Testis (tissue), 2 donors: ENCODE measurements at regions not wholly inside any gene's neighbourhood (a gene's known extent, or its start where the extent isn't known, plus 50 kb on each side); places are given as distances from the start of the nearest gene placed in this dataset.

Experiments used
- DNase-seq: peaks from one replicate; pipeline ENCODE4 v3.0.0-alpha.2; 2019
- H3K27ac ChIP-seq, 2 donors: fragments of 200-600 bp; sonication (generic); one replicate each; pipeline ENCODE4 v1.5.1; 2019
- H3K27me3 ChIP-seq: fragments of 200-600 bp; sonication (generic); one replicate; pipeline ENCODE4 v1.5.1; 2019
- H3K36me3 ChIP-seq: fragments of 200-600 bp; sonication (generic); one replicate; pipeline ENCODE4 v1.5.1; 2017; ENCODE audit warnings: low read depth; ENCODE audit errors: missing control alignments
- H3K4me1 ChIP-seq: fragments of 200-600 bp; sonication (generic); one replicate; pipeline ENCODE4 v1.5.1; 2019
- H3K4me3 ChIP-seq, 2 donors: fragments of 200-600 bp; sonication (generic); one replicate each; pipeline ENCODE4 v1.5.1; 2017 to 2019
- H3K9me3 ChIP-seq: fragments of 200-600 bp; sonication (generic); one replicate; pipeline ENCODE4 v1.5.1; 2017
- POLR2A ChIP-seq: fragments of 450-650 bp; IDR thresholded peaks from one replicate; pipeline ENCODE4 v1.6.1; 2017; ENCODE audit warnings: antibody characterized with exemption, mild to moderate bottlenecking, moderate library complexity
- WGBS, 2 donors: methylation state at CpG; one replicate each; pipeline ENCODE4 v1.1.5; 2018; 5-methylcytosine and 5-hydroxymethylcytosine counted together
- intact Hi-C: fragments of 100-400 bp; cut with DNase I; formaldehyde crosslinking; loops from one replicate; pipeline ENCODE4 v1.15.1; 2023; ENCODE audit warnings: low total_unique reads
- TF ChIP-seq, protein P1 (sequence below), 3 experiments: fragments of 450-650 bp in 2 of 3; fragments of 200-600 bp in 1 of 3; sonication (generic) in 1 of 3; IDR thresholded peaks; one replicate each; pipeline ENCODE4 v1.5.1; 2016 to 2019; ENCODE audit warnings: antibody characterized with exemption in 3 of 3, mild to moderate bottlenecking in 2 of 3, moderate library complexity in 1 of 3

DNA sequence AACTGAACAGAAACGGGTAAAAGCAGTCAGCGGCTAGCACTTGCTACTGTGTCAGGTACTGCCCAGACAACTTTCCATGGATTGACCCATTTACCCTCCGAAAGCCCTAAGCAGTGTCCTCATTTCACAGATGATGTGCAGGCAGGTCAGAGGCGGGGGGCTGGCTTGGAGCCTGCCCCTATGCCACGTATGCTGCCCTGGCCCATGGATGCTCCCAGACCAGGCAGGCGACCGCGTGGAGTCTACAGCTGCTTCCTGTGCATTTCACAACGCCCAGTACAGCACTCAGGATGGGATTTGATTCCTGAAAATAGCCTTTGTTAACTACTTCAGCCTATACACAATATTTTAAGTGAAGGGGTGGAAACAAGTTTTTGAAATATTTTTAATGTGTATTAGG lies 202.9 kb downstream of the NXNL2 start:
- Histone ChIP-seq H3K4me1 (no peaks in the 10 kb centered on the region), H3K36me3 (no peaks in the 10 kb centered on the region), H3K9me3 (no peaks in the 10 kb centered on the region), H3K4me3 (no peak overlapping the region), H3K27me3 (no peaks in the 10 kb centered on the region), H3K27ac (no peak overlapping the region)
- no peak for DNase-seq
- TF ChIP-seq, protein P1, sequence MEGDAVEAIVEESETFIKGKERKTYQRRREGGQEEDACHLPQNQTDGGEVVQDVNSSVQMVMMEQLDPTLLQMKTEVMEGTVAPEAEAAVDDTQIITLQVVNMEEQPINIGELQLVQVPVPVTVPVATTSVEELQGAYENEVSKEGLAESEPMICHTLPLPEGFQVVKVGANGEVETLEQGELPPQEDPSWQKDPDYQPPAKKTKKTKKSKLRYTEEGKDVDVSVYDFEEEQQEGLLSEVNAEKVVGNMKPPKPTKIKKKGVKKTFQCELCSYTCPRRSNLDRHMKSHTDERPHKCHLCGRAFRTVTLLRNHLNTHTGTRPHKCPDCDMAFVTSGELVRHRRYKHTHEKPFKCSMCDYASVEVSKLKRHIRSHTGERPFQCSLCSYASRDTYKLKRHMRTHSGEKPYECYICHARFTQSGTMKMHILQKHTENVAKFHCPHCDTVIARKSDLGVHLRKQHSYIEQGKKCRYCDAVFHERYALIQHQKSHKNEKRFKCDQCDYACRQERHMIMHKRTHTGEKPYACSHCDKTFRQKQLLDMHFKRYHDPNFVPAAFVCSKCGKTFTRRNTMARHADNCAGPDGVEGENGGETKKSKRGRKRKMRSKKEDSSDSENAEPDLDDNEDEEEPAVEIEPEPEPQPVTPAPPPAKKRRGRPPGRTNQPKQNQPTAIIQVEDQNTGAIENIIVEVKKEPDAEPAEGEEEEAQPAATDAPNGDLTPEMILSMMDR (IDR thresholded peaks at IDR 0.05), result no peak
- no peak for TF ChIP-seq POLR2A
- 86 to 91% methylated on average over 8 to 9 of the region's 9 CpGs for WGBS, 2 donors
- intact Hi-C loops, result no loop called here

DNA sequence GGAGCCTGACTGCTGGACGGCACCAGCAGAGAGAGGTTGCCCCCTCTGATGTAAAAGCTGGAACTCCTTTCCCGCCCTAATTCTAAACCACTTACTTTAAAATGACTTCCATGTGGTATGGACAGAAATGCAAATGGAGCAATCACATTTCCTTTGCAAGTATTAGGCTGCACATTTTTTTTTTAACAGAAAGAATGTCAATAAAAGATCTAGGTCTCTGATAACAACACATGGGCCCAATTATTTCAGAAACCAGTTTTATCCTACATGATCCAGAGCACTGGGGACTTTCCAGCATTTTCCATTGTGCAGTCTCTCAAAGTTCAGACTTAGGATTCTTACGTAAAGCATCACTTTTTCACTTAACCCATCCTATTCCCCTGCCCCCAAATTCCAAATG lies 203.7 kb downstream of the NXNL2 start:
- H3K9me3 ChIP-seq, result no peaks in the 10 kb centered on the region
- no peak for DNase-seq
- no peaks in the 10 kb centered on the region for H3K4me1 ChIP-seq
- intact Hi-C loops, result no loop called here
- no peak for TF ChIP-seq POLR2A
- TF ChIP-seq, protein P1 (IDR thresholded peaks at IDR 0.05), result no peak
- 82 to 88% methylated on average over 3 of the region's 3 CpGs for whole genome bisulfite sequencing, 2 donors
- no peaks in the 10 kb centered on the region for H3K36me3 ChIP-seq
- H3K27ac ChIP-seq, result no peak overlapping the region
- H3K27me3 ChIP-seq, result no peaks in the 10 kb centered on the region
- no peak overlapping the region for H3K4me3 ChIP-seq

DNA sequence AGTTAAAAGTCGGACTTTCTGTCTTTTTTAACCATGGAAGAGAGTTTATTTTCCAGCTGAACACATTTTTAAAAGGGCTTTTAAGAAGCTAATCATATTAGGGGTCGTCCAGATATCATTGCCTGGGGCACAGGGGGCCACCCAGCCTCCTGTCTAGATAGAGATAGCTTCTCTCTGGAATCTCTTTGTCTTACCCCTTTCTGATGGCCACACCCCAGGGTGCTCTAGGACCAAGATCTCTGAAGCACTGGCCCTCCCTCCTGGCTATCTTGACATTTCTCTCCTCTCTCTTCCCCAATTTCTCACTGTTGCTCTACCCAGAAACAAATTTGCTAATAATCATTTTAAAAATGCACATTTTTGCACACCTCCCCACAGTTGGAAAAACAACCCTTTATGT lies 204.4 kb downstream of the NXNL2 start:
- H3K4me1 ChIP-seq, result no peaks in the 10 kb centered on the region
- H3K4me3 ChIP-seq, result no peak overlapping the region
- DNase-seq, result no peak
- intact Hi-C loops, result no loop called here
- H3K36me3 ChIP-seq, result no peaks in the 10 kb centered on the region
- WGBS, 2 donors, result 76 to 80% methylated on average over 2 of the region's 2 CpGs
- H3K9me3 ChIP-seq, result no peaks in the 10 kb centered on the region
- H3K27me3 ChIP-seq, result no peaks in the 10 kb centered on the region
- no peak overlapping the region for H3K27ac ChIP-seq
- TF ChIP-seq POLR2A, result no peak
- TF ChIP-seq, protein P1 (IDR thresholded peaks at IDR 0.05), result no peak

DNA sequence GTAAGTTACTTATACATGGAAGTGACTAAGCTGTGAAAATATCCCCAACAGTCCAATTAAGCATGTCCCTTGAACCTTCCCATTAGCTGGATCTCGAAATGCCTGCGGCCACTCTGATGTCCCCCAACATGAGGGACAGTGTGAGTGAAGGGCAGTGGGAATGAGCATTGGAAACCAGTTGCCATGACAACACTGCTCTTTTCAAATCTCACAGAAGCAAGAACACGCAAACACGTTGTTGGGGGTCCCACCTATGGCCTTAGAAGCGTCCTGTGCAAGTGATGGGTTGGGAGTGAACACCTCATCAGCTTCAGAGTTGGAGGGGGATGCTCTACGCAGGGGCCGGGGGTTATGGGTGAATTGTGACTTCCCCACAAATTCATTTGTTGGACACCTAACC lies 205.9 kb downstream of the NXNL2 start:
- WGBS, 2 donors, result 84 to 91% methylated on average over 7 of the region's 7 CpGs
- Histone ChIP-seq H3K9me3 (no peaks in the 10 kb centered on the region), H3K27me3 (no peaks in the 10 kb centered on the region), H3K27ac (no peak overlapping the region), H3K4me1 (no peaks in the 10 kb centered on the region), H3K36me3 (no peaks in the 10 kb centered on the region), H3K4me3 (no peak overlapping the region)
- TF ChIP-seq, protein P1 (IDR thresholded peaks at IDR 0.05), result no peak
- no peak for TF ChIP-seq POLR2A
- intact Hi-C loops, result no loop called here
- DNase-seq, result no peak

DNA sequence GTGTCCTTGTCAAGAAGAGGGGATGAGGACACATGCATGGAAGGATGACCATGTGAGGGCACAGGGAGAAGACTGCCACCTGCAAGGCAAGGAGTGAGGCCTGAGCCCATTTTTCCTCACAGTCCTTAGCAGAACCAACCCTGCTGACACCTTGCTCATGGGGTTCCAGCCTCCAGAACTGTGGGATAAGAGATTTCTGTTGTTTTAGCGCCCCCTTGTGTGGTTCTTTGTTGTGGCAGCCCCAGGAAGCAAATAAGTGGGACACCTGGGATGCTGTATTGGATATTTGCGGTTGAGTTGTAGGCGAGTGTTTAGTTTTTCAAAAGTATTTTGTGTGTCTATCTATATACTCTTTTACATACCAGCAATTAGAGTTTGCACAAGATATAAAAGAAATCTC lies 206.4 kb downstream of the NXNL2 start:
- Histone ChIP-seq H3K27ac (no peak overlapping the region), H3K27me3 (no peaks in the 10 kb centered on the region), H3K4me1 (no peaks in the 10 kb centered on the region), H3K4me3 (no peak overlapping the region), H3K9me3 (no peaks in the 10 kb centered on the region), H3K36me3 (no peaks in the 10 kb centered on the region)
- 66 to 77% methylated on average over 3 of the region's 3 CpGs for WGBS, 2 donors
- DNase-seq, result no peak
- intact Hi-C loops, result no loop called here
- no peak for TF ChIP-seq POLR2A
- TF ChIP-seq, protein P1 (IDR thresholded peaks at IDR 0.05), result peak in 2 of 3 experiments; percentile 15 to 17
